Stimulated activated CD4-positive, alpha-beta T cell treated with anti-CD3 and anti-CD28 coated beads, Interleukin-15, amount 100 ng/mL, for 48 hours (primary cell): ENCODE measurements at regions not wholly inside any gene's neighbourhood (a gene's known extent, or its start where the extent isn't known, plus 50 kb on each side); places are given as distances from the start of the nearest gene placed in this dataset.
"Not testable (repeated sequence)": the region's sequence is repeated elsewhere in the genome, so short reads cannot be mapped to it uniquely, and the experiment has no call there.

ENCODE experiments used
- DNase-seq, 2 donors: peaks; one replicate each; pipeline ENCODE4 v3.0.0-alpha.2; 2020; ENCODE audit warnings: low read depth in 2 of 2

DNA sequence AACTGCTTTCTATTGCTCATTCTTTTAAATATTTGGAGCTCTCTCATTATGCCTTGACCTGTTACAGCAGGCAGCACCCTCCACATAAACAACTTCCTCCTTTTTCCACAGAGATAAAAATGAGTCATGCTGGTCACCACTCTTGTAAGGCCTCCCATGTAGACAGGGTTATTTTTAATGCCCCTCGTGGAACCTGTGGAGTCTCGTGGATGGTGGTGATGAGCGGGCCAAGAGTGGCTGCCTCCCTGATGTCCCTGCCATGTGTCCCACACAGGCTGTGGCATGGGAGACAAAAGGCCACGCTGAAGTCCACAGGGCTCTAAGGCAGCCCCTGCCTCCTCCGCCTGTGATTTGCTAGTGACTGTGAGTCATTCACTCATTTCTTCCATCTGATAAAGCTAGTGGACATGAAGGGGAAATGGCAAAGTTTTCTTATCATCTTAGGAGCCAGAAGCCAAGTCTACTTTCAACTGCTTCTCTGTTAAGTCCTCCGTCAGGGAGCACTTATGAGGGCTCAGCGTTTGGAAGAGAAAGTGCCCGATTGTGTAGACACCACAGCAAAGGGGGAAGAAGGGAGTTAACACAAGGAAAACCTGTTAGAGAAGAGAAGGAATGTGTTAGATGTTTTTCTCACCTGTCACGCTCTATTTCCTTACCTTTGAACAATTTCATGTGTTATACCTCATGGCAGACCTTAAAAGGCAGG lies 121.6 kb upstream of the FAT1 start:
- DNase-seq, result no peak

DNA sequence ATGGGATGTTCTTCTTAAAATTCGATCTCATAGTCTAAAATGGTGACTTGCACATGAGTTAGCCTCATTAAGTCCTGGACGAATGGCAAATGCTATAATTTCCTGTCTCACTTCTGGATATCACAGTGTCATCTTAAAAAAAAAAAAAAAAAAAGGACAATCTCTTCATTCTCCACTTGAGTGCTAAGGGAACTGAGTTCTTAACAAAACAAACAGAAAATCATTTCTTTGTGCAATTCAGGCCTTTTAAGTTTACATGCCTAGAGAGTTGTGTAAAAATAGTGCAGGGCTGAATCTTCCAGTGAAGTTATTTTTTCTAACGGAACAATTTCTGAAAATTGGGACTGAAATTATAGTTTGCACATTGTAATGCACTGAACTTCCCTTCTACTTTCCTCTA lies 122.8 kb upstream of the FAT1 start:
- DNase-seq, result no peak

DNA sequence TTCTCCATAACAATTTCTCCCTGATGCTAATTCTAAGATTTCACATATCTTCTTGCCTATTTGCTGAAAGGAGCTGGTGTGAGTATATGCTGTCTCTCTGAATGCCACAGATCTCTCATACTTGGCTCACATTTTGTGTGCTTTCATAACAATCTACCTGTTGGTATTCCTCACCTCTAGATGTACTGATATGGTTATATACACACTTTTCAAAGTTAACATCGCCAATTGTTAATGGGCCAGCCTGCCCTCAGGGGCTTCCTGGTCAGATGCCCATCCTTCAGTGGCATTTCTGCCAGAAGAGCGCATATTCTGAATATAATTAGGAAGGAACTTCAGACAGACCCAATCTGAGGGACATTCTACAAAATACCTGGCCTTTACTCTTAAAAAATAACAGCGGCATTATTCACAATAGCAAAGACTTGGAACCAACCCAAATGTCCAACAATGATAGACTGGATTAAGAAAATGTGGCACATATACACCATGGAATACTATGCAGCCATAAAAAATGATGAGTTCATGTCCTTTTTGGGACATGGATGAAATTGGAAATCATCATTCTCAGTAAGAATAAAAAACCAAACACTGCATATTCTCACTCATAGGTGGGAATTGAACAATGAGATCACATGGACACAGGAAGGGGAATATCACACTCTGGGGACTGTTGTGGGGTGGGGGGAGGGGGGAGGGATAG lies 123.9 kb upstream of the FAT1 start:
- not testable (repeated sequence) for DNase-seq

DNA sequence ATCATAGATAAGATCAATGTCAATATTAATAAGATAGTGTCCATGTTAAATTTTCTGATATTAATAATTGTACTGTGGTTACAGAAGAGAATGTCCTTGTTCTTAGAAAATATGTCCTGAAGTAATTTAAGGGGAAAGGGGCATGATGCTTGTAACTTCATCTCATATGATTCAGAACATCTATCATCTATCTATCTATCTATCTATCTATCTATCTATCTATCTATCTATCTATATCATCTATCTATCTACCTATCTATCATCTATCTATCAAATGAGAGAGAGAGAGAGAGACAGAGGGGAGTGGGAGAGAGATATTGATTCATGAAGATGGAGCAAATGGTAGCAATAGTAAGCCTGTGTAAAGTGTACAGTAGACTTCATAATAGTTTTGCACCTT lies 124.8 kb upstream of the FAT1 start:
- DNase-seq, result no peak

DNA sequence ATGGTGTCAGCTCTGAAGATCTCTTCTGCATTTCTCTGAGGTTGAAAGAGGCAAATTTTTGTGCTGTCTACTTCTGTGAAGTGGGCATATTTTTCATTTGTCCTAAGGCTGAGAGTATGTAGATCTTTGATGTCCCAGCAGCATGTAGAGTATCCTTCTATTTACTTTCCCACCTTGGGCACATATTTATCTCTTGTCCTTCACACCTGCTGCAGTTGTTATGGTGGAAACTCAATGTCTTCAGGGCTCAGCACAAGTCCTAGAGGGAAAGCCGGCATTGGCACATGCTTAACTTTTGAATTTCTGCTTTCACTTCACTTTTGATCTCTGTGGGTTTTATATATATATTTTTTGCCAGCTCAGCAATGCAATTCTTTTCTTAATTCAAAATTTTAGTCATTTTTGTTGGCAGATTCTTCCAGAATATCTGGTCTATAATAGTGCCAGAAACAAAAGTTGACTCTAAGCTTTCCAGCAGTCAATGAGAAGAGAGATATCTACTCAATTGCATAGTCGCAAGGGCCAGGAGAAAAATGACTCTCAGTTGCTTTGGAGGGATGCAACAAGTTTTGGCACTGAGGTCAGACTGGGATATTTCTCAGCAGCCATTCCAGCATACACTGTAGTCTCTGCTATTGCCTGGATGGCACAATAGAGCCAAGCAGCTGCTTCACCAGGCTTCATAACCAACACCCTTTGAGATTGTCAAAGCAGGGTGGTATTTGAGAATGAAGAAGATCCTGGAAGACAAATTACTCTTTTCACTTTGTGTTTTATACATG lies 127.8 kb upstream of the FAT1 start:
- no peak for DNase-seq

DNA sequence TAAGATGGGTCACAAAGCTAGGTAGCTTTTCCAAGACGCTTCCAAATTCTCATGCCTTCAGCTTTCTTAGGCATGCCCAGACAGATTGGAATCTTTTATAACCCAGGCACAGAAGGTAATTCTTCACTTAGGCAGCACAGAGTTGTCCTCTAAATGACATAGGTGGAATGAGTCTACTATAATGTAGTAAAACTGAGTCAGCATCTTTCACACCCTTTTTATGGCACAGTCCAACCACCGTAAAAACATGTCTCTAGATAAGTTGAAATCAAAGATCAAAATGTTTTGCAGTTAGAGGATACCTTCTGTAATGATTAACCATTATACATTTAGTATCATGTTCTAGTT lies 128.4 kb upstream of the FAT1 start:
- DNase-seq, result no peak

DNA sequence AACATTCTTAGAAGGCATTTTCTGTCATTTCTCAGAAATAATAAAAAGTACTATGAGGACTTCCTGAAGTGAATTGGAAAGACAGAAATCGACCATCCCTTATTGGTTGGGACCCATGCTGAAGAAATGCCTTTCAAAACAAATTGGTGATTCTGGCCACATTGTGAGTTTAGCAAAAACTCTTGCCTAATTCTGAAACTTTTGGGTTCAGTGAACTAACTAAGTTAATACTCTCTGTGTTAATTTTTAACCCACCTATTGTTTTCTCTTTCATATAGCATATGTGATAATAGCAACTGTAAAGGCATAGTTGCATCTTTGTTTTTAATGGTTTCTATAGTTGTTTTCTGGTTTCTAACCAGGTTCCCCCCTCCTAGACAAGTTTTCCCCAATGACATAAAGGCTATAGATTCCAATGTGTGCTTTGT lies 129.3 kb upstream of the FAT1 start:
- DNase-seq, result no peak

DNA sequence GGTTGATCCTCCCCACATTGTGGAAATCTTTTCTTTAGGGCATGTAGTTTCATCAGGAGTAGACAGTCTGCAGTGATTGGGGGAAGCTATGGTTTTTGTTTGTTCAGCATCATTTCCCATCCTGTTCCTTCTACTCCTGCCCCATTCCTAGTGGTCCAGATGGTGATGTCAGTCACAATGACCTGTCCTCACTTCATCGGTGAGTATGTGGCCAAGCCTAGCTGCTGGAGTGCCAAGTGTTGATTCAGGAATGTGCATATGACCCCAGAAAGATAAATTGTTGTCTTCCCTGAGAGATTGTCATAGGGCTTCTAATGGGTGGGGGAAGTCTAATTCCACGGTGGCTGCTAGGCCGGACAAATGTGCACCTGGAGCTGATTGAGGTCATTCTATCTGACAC lies 130.6 kb upstream of the FAT1 start:
- DNase-seq, result no peak

DNA sequence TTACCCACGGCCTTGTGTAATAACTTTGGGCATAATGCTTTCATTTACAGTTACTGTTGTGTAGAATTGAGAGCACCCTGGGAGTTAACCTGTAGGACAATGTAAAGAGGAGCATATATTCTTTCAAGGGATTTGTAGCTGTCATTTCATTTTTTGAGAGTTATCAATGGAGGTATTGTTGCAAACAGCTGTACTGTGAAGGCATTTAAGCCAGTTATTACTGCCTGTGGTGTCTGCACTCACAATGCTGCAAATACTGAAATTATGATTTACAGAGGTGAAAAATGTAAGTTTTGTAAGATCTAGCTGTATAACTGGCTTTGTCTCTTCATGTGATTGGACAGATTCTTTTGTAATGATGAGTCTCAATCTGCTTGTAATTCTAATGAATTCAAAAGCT lies 131.5 kb upstream of the FAT1 start:
- no peak for DNase-seq

DNA sequence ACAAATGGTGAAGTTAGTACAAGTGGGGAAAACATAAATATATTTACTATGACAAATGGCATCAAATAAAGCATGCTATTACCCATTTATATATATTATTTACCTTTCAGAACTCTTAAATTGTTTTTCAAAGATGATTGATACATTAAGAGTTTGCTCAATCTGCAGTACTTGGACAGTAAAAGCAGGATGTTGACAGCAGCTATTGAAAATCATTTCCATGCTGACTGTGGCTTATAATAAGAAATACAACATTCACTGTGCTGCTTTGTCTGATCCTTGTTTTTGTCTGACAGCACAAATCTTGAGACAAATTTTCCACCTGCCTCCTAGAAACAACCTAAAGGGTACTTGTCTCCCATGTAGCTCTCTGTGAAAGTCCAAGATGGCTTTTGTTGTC lies 134.1 kb upstream of the FAT1 start:
- no peak for DNase-seq

DNA sequence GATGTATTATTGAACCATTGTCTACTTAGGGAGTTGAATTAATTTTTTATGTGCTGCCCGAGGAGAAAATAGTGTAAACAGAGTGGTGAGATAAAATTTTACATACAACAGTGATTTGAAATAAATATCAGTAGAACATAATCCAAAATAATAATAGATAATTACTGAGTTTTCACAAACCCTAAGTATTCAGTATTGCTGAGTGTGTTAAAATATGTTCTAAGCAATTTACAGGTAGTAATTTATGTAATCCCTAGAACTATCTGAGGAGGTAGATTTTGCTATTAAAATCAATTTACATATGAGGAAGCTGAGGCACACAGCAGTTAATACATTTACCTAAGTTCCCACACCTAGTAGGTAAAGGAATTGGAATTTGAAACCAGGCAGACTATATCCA lies 134.7 kb upstream of the FAT1 start:
- no peak for DNase-seq

DNA sequence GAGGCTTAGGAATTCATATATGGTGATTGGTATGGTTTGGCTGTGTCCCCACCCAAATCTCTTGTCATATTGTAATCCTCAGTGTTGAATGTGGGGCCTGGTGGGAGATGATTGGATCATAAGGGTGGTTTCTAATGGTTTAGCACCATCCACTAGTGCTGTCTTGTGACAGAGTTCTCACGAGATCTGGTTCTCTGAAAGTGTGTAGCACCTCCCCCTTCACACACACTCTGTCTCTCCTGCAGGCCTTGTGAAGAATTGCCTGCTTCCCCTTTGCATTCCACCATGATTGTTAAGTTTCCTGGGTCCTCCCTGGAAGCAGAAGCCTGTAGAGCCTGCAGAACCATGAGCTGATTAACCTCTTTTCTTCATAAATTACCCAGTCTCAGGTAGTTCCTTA lies 135.8 kb upstream of the FAT1 start:
- DNase-seq, result no peak

DNA sequence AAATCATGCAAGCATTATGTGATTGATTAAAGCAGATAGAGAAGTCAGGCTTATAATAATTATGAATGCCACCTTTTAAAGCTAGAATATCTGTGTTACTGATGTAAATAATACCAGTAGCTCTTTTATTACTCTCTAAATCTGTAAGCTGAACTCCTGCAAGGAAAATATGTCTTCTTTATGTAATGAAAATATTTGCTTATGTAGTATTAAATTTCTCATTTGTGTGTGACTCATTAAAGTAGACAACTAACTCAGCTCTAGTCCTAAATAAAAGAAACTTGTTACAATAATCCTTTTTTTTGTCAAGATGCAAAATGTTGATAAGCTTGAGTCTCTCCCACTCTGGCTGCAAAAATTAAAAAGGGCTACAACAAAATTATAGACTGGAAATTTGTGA lies 137.7 kb upstream of the FAT1 start:
- DNase-seq, result no peak

DNA sequence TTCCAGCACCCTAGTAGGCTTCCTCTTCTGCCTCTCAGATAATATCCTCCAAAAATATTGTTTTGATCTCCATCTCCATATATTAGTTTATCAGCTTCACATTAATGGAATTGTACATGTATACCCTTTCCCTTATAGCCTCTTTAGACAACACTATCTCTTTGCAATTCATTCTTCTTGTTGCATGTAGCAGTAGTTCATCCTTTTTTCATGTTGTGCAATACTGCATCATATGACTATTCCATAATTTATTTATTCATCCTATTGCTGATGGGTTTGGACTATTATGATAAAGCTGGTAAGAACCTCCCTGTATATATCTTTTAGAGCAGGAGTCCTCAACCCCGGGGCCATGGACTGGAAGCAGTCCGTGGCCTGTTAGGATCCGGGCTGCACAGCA lies 148.2 kb upstream of the FAT1 start:
- no peak for DNase-seq

DNA sequence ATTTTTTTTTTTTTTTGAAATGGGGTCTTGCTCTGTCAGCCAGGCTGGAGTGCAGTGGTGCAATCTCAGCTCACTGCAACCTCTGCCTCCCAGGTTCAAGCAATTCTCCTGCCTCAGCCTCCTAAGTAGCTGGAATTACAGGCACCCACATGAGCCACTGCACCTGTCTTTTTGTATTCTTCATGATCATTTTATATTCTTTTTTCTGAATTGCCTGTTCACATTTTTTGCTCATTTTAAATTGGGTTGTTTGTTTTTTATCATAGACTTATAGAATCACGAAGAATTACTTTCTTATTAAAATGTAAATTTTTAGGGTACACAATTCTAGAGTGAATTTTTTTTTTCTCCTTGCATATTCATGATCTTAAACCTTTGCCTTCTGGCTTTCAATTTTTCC lies 149.4 kb upstream of the FAT1 start:
- DNase-seq, result not testable (repeated sequence)

DNA sequence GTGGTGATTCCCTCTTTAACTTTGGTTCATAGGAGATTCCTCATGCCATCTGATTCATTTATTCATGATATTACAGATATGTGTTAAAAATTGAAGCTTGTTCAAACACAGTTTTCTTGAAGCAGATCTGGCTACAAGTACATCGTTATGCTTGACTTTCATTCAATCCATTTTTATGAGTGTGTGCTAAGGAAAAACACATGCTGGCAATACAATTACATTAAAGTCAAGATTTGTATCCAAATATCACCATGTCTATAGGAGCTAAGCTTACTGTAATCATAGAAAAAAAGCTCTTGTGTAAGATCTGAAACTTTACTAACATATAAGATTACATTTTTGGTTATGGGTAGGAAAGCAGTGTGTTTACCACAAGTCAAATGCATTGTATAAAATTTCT lies 151.8 kb upstream of the FAT1 start:
- no peak for DNase-seq

DNA sequence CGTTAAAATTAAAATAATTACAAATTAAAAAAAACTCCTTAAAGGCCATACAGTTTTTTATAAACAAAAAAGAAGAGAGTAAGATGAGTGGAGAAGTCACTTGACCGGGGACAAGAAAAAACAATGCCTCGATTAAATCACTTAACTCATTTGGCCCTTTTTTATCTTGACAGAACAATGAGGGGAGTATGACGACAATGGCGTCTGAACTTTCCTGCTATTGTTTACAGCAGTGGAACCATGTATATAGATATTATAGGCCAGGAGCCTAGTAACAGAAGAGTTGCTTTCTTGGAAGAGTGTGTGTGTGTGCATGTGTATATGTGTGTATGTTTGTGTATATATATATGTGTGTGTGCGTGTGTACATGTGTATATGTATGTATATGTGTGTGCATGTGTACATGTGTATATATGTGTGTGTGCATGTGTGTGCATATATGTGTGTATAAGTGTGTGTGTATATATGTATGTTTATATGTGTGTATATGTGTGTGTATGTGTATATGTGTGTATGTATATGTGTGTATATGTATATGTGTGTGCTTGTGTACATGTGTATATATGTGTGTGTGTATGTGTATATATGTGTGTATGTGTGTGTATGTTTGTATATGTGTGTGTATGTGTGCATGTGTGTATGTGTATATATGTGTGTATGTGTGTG lies 153.4 kb upstream of the FAT1 start:
- no peak for DNase-seq

DNA sequence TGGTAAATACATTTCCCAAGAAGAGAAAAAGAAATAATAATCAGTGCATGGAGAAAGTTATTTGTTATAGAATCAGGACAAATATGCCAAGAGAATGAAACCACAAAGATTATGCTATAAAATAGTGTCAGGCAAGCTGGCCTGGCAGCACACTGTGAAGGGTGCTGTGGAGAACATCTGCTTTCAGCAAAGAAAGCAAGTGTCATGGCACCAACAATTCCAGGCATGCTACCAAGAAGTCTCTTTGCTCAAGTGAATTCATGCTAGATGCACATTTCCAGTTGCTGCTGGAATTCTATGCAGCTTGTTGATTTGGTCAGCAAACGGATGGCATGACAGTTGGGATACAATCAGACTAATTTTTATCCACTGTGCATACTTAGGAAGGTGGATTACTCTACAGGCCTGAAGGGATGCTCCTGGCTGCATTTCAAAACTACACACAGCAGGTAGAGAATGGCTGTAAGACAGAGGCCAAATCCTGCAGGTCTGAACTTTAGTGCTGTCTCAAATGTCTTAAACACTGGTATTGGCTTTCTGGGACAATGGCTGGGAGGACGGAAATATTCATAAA lies 154.6 kb upstream of the FAT1 start:
- DNase-seq, result no peak

DNA sequence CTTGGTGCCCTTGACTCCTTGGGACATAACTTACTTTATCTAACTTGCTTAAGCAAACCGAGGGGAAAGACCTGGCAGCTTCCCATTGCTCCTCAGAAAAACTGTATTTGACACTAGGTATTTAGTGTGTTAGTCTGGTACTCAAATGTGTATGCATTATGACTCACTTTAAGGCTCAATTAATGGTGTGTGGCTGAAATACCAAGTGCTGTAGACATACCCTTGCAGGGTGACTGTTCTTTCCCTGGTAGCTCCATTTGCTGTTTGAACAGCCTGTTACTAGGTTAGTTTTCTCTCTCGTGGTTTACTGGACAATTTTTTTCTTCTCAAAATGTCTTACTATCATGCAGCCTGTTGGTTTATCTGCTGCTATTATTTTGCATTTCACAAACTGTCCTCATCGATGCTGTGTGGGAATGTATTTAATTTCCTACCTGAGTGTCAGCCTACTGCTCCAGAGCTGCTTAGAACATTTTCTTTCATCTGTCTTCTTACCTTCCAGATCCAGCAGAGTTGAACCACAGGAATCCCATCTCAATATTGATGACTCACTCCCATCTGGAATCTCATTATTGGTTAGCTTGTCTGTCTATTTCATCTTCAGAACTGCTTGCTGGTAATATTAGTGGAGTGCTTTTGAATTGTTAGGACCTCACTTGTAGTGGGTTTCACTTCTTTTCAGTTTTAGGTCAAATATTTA lies 158.0 kb upstream of the FAT1 start:
- no peak for DNase-seq

DNA sequence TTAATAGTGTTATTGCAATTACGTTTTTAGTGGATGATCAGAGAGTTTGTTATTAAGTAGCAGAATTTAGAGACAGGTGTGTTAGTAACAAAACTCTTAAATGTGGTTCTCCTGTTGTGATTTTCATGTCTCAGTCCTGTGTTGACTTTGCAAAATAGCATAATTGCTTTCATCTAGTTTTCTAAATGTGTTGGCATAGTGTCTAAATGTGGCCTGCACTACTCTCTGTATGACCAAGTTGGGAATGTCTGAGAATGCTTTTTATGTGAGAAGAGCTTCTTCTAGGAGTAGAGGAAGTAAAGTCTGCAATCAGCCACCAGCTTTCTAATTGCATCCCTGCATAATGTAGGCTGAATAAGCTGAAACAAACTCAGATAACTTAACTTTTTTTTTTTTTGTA lies 158.6 kb upstream of the FAT1 start:
- DNase-seq, result no peak

DNA sequence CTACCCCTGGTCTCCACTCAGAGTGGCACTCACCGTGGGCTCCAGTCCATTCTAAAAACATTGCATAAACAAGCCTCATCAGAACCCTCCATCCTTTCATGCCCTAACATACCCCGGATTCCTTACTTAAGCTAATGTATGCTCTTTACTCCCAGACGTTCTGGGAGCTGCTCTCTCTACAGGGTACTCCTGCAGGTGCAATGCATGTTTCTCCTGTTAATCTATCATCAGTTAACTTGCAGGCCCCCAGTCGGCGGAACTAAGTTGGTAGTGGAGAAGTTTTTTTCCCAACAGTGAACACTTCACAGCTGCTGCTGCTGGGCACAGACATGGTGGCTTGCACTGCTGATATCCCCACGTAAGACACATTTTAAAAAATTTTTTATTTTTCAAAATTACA lies 161.6 kb upstream of the FAT1 start:
- no peak for DNase-seq

DNA sequence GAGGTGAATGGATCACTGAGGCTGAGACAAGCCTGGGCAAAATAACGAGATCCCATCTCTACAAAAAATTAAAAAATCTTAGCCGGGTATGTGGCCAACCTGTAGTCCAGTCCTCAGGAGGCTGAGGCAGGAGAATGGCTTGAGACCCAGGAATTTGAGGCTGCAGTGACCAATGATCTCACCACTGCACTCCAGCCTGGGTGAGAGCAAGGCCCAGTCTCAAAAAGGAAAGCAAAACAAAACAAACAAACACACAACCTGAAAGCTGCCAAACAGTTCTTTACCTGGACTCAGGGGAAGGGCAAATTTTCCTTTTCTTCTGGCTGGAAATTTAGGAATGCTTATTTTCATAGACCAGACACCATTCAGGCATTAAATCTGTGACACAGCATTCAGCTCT lies 163.1 kb upstream of the FAT1 start:
- DNase-seq, result no peak
